Ovary (tissue), 3 donors: ENCODE measurements at regions not wholly inside any gene's neighbourhood (a gene's known extent, or its start where the extent isn't known, plus 50 kb on each side); places are given as distances from the start of the nearest gene placed in this dataset.

Experiments used
- EP300 ChIP-seq: sonication (generic); formaldehyde crosslinking; IDR thresholded peaks from one replicate; pipeline ENCODE4 v1.6.1; 2017; ENCODE audit warnings: antibody characterized with exemption
- POLR2A ChIP-seq: fragments of 450-650 bp; IDR thresholded peaks from one replicate; pipeline ENCODE4 v1.6.1; 2017; ENCODE audit warnings: antibody characterized with exemption, mild to moderate bottlenecking, moderate library complexity
- TF ChIP-seq, protein P1 (sequence below), 3 donors: fragments of 450-650 bp in 2 of 3; fragments of 200-600 bp in 1 of 3; IDR thresholded peaks; one replicate each; pipeline versions ENCODE4 v1.5.1 to v1.8.0; 2016 to 2022; ENCODE audit warnings: antibody characterized with exemption in 3 of 3, mild to moderate bottlenecking in 1 of 3
- donor health status: DM: no; HTN: no; CAD: no.

DNA sequence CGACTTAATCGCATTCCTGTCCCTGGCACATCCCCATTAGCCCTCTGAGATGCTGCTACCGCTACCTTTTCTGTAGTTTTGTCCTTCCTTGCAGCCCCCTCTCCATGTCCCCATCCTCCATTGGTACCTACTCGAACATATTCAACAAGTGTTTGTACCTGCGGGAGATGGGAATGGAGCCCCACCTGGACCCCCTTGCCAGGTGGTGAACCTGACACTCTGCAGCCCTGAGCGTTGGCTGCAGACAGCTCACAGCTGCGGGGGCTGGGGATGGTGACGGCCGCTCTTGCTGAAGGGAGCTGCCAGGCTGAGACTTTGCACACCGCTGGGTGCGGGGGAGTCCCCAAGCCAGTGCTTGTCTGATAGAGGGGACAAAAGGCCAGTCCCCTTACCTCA, 96.3 kb upstream of the DAP start:
- TF ChIP-seq POLR2A = no peak
- TF ChIP-seq, protein P1, sequence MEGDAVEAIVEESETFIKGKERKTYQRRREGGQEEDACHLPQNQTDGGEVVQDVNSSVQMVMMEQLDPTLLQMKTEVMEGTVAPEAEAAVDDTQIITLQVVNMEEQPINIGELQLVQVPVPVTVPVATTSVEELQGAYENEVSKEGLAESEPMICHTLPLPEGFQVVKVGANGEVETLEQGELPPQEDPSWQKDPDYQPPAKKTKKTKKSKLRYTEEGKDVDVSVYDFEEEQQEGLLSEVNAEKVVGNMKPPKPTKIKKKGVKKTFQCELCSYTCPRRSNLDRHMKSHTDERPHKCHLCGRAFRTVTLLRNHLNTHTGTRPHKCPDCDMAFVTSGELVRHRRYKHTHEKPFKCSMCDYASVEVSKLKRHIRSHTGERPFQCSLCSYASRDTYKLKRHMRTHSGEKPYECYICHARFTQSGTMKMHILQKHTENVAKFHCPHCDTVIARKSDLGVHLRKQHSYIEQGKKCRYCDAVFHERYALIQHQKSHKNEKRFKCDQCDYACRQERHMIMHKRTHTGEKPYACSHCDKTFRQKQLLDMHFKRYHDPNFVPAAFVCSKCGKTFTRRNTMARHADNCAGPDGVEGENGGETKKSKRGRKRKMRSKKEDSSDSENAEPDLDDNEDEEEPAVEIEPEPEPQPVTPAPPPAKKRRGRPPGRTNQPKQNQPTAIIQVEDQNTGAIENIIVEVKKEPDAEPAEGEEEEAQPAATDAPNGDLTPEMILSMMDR (IDR thresholded peaks at IDR 0.05) = no peak
- TF ChIP-seq EP300 = no peak
